WTC11 (cell line): ENCODE measurements at regions not wholly inside any gene's neighbourhood (a gene's known extent, or its start where the extent isn't known, plus 50 kb on each side); places are given as distances from the start of the nearest gene placed in this dataset.

Experiments used
- ATAC-seq: fragments of 200-7000 bp; cut with Tn5 transposase; 2 replicates; pipeline ENCODE4 v1.10.0; 2021; ENCODE audit warnings: mild to moderate bottlenecking, moderate library complexity
- CTCF ChIA-PET: fragments of 300-600 bp; sonication (Branson Sonifier 250); formaldehyde crosslinking; loops from one replicate; lab custom pipeline; 2021; ENCODE audit warnings: antibody characterized with exemption; lab: Charles Lee
- POLR2A ChIA-PET: fragments of 350-600 bp; sonication (Branson Sonifier 250); formaldehyde crosslinking; loops from one replicate; lab custom pipeline; 2021; ENCODE audit warnings: antibody characterized with exemption; lab: Charles Lee
- DNase-seq: peaks from one replicate; pipeline ENCODE4 v3.0.0; 2021; ENCODE audit warnings: low spot score
- H3K27ac Mint-ChIP-seq: 2 replicates; pipeline ENCODE4 v1.8.0; 2021; ENCODE audit warnings: mixed read lengths
- H3K27me3 Mint-ChIP-seq: 2 replicates; pipeline ENCODE4 v1.8.0; 2021; ENCODE audit warnings: low read depth, mild to moderate bottlenecking, moderate library complexity, mixed read lengths
- H3K36me3 Mint-ChIP-seq: 2 replicates; pipeline ENCODE4 v1.8.0; 2021; ENCODE audit warnings: mixed read lengths
- H3K4me1 Mint-ChIP-seq: 2 replicates; pipeline ENCODE4 v1.8.0; 2022; ENCODE audit warnings: mixed read lengths
- H3K4me3 Mint-ChIP-seq: 2 replicates; pipeline ENCODE4 v1.8.0; 2021; ENCODE audit warnings: mild to moderate bottlenecking, moderate library complexity, mixed read lengths
- H3K9me3 Mint-ChIP-seq: 2 replicates; pipeline ENCODE4 v1.8.0; 2021; ENCODE audit warnings: mixed read lengths
- CREM ChIP-seq: sonication (generic); formaldehyde crosslinking; IDR thresholded peaks from 2 replicates; pipeline ENCODE4 v1.8.1; 2022; ENCODE audit warnings: mild to moderate bottlenecking, missing genetic modification reagents, moderate library complexity
- ELF4 ChIP-seq: sonication (generic); formaldehyde crosslinking; IDR thresholded peaks from 2 replicates; pipeline ENCODE4 v1.8.1; 2022; ENCODE audit warnings: low read depth, mild to moderate bottlenecking, moderate library complexity, missing genetic modification reagents
- ETV6 ChIP-seq: sonication (generic); formaldehyde crosslinking; IDR thresholded peaks from 2 replicates; pipeline ENCODE4 v1.8.1; 2022; ENCODE audit warnings: mild to moderate bottlenecking, missing genetic modification reagents
- FOXP1 ChIP-seq: sonication (generic); formaldehyde crosslinking; IDR thresholded peaks from 2 replicates; pipeline ENCODE4 v1.8.0; 2022; ENCODE audit warnings: missing genetic modification reagents, mild to moderate bottlenecking, moderate library complexity, borderline replicate concordance
- JUN ChIP-seq: sonication (generic); formaldehyde crosslinking; IDR thresholded peaks from 2 replicates; pipeline ENCODE4 v1.8.0; 2023; ENCODE audit warnings: mild to moderate bottlenecking, missing genetic modification reagents
- MXD4 ChIP-seq: fragments of 250-450 bp; sonication (Bioruptor Pico); IDR thresholded peaks from 2 replicates; pipeline ENCODE4 v1.8.0; 2021; ENCODE audit warnings: mild to moderate bottlenecking, moderate library complexity, borderline replicate concordance
- RORB ChIP-seq: fragments of 250-450 bp; sonication (Bioruptor Pico); IDR thresholded peaks from 2 replicates; pipeline ENCODE4 v1.9.0; 2021; ENCODE audit warnings: mild to moderate bottlenecking
- TEAD4 ChIP-seq: sonication (generic); formaldehyde crosslinking; IDR thresholded peaks from 2 replicates; pipeline ENCODE4 v1.8.0; 2022; ENCODE audit warnings: mild to moderate bottlenecking, missing genetic modification reagents
- TP53 ChIP-seq: sonication (generic); formaldehyde crosslinking; IDR thresholded peaks from 2 replicates; pipeline ENCODE4 v1.8.1; 2023; ENCODE audit warnings: mild to moderate bottlenecking, missing genetic modification reagents
- ZNF232 ChIP-seq: sonication (generic); formaldehyde crosslinking; IDR thresholded peaks from 2 replicates; pipeline ENCODE4 v1.8.0; 2022; ENCODE audit warnings: mild to moderate bottlenecking, missing genetic modification reagents
- TF ChIP-seq, protein P1 (sequence below): sonication (generic); formaldehyde crosslinking; IDR thresholded peaks from 2 replicates; pipeline ENCODE4 v1.8.0; 2023; ENCODE audit warnings: mild to moderate bottlenecking, missing genetic modification reagents
- TF ChIP-seq, protein P2 (sequence below): sonication (generic); formaldehyde crosslinking; IDR thresholded peaks from 2 replicates; pipeline ENCODE4 v1.8.1; 2022; ENCODE audit warnings: mild to moderate bottlenecking, missing genetic modification reagents, moderate library complexity, borderline replicate concordance
- TF ChIP-seq, protein P3 (sequence below): sonication (generic); formaldehyde crosslinking; IDR thresholded peaks from 2 replicates; pipeline ENCODE4 v1.8.0; 2022; ENCODE audit warnings: mild to moderate bottlenecking, missing genetic modification reagents
- TF ChIP-seq, protein P4 (sequence below): fragments of 250-450 bp; sonication (Bioruptor Pico); IDR thresholded peaks from 2 replicates; pipeline ENCODE4 v1.9.0; 2021; ENCODE audit warnings: mild to moderate bottlenecking, borderline replicate concordance
- TF ChIP-seq, protein P5 (sequence below): sonication (generic); formaldehyde crosslinking; IDR thresholded peaks from 2 replicates; pipeline ENCODE4 v1.8.1; 2022; ENCODE audit warnings: low read depth, mild to moderate bottlenecking, moderate library complexity, missing genetic modification reagents, borderline replicate concordance
- TF ChIP-seq, protein P6 (sequence below): sonication (generic); formaldehyde crosslinking; IDR thresholded peaks from 2 replicates; pipeline ENCODE4 v1.8.1; 2023; ENCODE audit warnings: mild to moderate bottlenecking, missing genetic modification reagents, moderate library complexity
- TF ChIP-seq, protein P7 (sequence below): sonication (generic); formaldehyde crosslinking; IDR thresholded peaks from 2 replicates; pipeline ENCODE4 v1.8.0; 2022; ENCODE audit warnings: mild to moderate bottlenecking, missing genetic modification reagents

DNA sequence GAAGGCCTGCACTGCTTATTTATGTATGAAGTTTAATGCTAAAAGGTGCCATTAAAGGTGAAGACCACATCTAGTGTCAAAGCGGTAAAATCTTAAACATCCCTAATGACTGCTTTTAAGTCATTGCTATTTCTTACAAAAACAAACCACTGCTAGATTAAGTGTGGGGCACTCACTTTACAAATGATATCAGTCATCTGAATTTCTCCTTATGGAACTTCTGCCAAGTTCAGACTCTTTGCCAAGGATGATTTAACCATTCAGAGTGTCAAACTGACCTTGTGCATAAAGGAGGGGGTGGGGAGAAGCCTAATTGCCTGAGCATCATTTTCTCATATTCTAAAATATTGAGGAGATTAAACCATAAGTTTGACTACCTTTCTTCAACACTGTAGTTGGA, 271.5 kb downstream of the TGFB2 start:
- CTCF ChIA-PET, result no interaction called here
- H3K4me1 Mint-ChIP-seq, result peaks cover 39% of the 10 kb centered on the region
- H3K36me3 Mint-ChIP-seq, result peaks cover 9% of the 10 kb centered on the region; the same call in 1 of the 2 replicates
- H3K27ac Mint-ChIP-seq, result no peak overlapping the region
- TF ChIP-seq, protein P1, sequence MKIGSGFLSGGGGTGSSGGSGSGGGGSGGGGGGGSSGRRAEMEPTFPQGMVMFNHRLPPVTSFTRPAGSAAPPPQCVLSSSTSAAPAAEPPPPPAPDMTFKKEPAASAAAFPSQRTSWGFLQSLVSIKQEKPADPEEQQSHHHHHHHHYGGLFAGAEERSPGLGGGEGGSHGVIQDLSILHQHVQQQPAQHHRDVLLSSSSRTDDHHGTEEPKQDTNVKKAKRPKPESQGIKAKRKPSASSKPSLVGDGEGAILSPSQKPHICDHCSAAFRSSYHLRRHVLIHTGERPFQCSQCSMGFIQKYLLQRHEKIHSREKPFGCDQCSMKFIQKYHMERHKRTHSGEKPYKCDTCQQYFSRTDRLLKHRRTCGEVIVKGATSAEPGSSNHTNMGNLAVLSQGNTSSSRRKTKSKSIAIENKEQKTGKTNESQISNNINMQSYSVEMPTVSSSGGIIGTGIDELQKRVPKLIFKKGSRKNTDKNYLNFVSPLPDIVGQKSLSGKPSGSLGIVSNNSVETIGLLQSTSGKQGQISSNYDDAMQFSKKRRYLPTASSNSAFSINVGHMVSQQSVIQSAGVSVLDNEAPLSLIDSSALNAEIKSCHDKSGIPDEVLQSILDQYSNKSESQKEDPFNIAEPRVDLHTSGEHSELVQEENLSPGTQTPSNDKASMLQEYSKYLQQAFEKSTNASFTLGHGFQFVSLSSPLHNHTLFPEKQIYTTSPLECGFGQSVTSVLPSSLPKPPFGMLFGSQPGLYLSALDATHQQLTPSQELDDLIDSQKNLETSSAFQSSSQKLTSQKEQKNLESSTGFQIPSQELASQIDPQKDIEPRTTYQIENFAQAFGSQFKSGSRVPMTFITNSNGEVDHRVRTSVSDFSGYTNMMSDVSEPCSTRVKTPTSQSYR (CRISPR knock-in tag), result no peak
- TF ChIP-seq MXD4 (CRISPR knock-in tag) (no peak), TEAD4 (no peak), ELF4 (CRISPR knock-in tag) (no peak)
- TF ChIP-seq, protein P2, sequence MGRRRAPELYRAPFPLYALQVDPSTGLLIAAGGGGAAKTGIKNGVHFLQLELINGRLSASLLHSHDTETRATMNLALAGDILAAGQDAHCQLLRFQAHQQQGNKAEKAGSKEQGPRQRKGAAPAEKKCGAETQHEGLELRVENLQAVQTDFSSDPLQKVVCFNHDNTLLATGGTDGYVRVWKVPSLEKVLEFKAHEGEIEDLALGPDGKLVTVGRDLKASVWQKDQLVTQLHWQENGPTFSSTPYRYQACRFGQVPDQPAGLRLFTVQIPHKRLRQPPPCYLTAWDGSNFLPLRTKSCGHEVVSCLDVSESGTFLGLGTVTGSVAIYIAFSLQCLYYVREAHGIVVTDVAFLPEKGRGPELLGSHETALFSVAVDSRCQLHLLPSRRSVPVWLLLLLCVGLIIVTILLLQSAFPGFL, result no peak
- TF ChIP-seq, protein P3, sequence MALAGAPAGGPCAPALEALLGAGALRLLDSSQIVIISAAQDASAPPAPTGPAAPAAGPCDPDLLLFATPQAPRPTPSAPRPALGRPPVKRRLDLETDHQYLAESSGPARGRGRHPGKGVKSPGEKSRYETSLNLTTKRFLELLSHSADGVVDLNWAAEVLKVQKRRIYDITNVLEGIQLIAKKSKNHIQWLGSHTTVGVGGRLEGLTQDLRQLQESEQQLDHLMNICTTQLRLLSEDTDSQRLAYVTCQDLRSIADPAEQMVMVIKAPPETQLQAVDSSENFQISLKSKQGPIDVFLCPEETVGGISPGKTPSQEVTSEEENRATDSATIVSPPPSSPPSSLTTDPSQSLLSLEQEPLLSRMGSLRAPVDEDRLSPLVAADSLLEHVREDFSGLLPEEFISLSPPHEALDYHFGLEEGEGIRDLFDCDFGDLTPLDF (CRISPR knock-in tag), result no peak
- no peak overlapping the region for H3K4me3 Mint-ChIP-seq
- DNase-seq (no peak), ATAC-seq (no peak)
- POLR2A ChIA-PET, result no interaction called here
- H3K27me3 Mint-ChIP-seq, result no peaks in the 10 kb centered on the region
- H3K9me3 Mint-ChIP-seq, result peaks cover 14% of the 10 kb centered on the region

DNA sequence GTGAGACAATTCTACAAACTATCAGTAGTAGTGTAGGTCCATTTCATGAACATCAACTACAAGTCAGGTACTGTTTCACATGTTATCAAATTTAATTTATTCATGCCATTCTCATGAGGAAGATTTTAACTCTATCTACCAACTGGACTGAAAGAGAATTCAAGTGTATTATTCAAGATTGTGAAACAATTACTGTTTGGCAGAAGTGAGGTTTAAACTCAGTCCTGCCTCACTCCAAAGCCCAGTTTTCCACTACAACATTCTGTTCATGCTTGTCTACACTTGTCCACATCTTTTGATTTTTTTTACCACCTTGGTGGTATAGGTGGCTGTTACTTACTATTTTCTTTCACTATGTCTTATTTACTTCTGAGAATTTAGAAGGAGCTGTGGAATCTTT, 272.9 kb downstream of the TGFB2 start:
- Mint-ChIP-seq H3K9me3 (peaks cover 14% of the 10 kb centered on the region), H3K4me3 (no peak overlapping the region), H3K4me1 (peaks cover 30% of the 10 kb centered on the region), H3K36me3 (peaks cover 9% of the 10 kb centered on the region; the same call in 1 of the 2 replicates), H3K27ac (no peak overlapping the region), H3K27me3 (no peaks in the 10 kb centered on the region)
- ChIA-PET POLR2A (no interaction called here), CTCF (no interaction called here)
- ATAC-seq, result no peak
- no peak for DNase-seq
- TF ChIP-seq ZNF232, result no peak
- no peak for TF ChIP-seq JUN (CRISPR knock-in tag)
- TF ChIP-seq, protein P4, sequence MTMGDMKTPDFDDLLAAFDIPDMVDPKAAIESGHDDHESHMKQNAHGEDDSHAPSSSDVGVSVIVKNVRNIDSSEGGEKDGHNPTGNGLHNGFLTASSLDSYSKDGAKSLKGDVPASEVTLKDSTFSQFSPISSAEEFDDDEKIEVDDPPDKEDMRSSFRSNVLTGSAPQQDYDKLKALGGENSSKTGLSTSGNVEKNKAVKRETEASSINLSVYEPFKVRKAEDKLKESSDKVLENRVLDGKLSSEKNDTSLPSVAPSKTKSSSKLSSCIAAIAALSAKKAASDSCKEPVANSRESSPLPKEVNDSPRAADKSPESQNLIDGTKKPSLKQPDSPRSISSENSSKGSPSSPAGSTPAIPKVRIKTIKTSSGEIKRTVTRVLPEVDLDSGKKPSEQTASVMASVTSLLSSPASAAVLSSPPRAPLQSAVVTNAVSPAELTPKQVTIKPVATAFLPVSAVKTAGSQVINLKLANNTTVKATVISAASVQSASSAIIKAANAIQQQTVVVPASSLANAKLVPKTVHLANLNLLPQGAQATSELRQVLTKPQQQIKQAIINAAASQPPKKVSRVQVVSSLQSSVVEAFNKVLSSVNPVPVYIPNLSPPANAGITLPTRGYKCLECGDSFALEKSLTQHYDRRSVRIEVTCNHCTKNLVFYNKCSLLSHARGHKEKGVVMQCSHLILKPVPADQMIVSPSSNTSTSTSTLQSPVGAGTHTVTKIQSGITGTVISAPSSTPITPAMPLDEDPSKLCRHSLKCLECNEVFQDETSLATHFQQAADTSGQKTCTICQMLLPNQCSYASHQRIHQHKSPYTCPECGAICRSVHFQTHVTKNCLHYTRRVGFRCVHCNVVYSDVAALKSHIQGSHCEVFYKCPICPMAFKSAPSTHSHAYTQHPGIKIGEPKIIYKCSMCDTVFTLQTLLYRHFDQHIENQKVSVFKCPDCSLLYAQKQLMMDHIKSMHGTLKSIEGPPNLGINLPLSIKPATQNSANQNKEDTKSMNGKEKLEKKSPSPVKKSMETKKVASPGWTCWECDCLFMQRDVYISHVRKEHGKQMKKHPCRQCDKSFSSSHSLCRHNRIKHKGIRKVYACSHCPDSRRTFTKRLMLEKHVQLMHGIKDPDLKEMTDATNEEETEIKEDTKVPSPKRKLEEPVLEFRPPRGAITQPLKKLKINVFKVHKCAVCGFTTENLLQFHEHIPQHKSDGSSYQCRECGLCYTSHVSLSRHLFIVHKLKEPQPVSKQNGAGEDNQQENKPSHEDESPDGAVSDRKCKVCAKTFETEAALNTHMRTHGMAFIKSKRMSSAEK (CRISPR knock-in tag), result no peak
- TF ChIP-seq, protein P5, sequence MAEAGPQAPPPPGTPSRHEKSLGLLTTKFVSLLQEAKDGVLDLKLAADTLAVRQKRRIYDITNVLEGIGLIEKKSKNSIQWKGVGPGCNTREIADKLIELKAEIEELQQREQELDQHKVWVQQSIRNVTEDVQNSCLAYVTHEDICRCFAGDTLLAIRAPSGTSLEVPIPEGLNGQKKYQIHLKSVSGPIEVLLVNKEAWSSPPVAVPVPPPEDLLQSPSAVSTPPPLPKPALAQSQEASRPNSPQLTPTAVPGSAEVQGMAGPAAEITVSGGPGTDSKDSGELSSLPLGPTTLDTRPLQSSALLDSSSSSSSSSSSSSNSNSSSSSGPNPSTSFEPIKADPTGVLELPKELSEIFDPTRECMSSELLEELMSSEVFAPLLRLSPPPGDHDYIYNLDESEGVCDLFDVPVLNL, result no peak
- TF ChIP-seq, protein P6, sequence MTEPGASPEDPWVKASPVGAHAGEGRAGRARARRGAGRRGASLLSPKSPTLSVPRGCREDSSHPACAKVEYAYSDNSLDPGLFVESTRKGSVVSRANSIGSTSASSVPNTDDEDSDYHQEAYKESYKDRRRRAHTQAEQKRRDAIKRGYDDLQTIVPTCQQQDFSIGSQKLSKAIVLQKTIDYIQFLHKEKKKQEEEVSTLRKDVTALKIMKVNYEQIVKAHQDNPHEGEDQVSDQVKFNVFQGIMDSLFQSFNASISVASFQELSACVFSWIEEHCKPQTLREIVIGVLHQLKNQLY (CRISPR knock-in tag), result no peak
- TF ChIP-seq, protein P7, sequence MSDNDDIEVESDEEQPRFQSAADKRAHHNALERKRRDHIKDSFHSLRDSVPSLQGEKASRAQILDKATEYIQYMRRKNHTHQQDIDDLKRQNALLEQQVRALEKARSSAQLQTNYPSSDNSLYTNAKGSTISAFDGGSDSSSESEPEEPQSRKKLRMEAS (CRISPR knock-in tag), result no peak
- no peak for TF ChIP-seq FOXP1
- TF ChIP-seq CREM (CRISPR knock-in tag), result no peak
- TF ChIP-seq ETV6, result no peak
- no peak for TF ChIP-seq TP53 (CRISPR knock-in tag)
- no peak for TF ChIP-seq RORB (CRISPR knock-in tag)
